ENCODE measurements at regions not wholly inside any gene's neighbourhood (a gene's known extent, or its start where the extent isn't known, plus 50 kb on each side); places are given as distances from the start of the nearest gene placed in this dataset.

DNA sequence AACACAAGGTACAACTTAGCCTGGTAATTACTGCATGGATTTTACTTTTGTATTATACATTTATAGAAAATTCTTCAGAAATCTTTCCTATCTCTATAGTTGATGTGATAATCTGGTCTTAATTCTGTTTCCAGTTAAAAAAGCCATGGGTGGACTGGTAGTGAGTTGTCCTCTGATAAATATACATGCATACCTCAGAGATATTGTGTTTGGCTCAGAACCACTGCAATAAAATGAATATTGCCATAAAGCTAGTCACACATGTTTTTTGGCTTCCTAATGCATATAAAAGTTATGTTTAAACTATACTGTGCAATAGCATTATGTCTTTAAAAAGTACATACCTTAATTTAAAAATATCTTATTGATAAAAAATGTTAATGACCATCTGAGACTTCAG, 708.6 kb upstream of the MARCKS start:
- no peak for DNase-seq (ENCODE audit: low spot score)

GRCh38 chr6:113149511-113149910, 707.6 kb upstream of the MARCKS start:
- DNase-seq (ENCODE audit: low spot score), result no peak

- DNase-seq (ENCODE audit: low spot score), result no peak
Measured at GRCh38 chr6:113160306-113161017, 696.7 kb upstream of the MARCKS start.

DNA sequence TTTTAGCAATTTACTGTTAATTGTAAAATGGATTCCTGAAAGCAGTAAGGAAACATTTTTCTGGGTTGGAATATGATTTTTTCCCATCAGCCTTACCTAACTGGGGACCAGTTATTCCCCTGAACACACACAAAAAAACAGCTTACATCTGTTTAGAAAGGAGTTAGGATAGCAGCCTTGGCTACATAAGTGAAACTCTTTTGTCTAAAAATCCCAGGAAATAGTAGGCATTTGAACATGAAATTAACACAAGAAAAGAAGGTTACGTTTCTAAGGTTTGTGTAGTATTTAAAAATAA, 696.2 kb upstream of the MARCKS start:
- no peak for DNase-seq (ENCODE audit: low spot score)

DNA sequence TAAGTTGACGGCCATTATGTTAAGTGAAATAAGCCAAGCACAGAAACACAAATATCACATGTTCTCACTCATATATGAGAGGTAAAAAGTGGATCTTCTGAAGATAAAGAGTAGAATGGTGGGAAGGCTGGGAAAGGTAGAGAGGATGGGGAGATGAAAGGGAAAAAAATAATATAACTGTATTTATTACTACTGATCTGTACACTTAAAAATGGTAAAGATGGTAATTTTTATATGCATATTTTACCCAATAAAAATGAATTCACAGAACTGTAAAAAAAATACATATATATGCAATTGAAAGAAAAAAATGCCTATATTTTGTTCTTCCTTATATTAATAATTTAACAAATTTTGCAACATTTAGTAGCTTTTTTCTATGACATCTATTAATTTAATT, 694.4 kb upstream of the MARCKS start:
- no peak for DNase-seq (ENCODE audit: low spot score)

DNA sequence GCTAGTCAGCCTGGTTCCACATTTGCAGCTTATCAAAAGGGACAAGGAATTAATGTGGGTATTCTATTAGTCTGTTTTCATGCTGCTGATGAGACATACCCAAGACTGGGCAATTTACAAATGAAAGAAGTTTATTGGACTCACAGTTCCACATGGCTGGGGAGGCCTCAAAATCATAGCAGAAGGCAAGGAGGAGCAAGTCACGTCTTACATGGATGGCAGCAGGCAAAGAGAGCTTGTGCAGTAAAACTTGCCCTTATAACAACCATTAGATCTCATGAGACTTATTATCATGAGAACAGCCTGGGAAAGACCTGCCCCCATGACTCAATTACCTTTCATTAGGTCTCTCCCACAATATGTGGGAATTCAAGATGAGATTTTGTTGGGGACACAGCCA, 689.1 kb upstream of the MARCKS start:
- no peak for DNase-seq (ENCODE audit: low spot score)

DNA sequence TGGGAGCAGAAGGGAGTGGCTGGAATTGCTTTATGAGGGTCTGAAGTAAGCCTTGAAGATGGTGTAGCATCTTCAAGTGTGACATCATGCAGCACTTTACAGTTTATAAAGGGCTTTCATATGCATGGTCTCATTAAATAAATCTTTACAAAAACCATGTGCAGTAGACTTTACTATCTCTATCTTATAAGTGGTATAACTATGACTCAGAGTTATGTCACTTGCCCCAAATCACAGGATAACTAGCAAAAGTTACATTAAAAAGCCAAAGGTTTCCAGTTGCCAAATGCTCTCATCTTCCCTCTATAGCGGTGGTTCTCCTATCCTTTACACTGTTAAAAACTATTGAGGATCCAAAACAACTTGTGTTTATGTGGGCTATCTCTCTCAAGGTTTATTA, 687.7 kb upstream of the MARCKS start:
- DNase-seq (ENCODE audit: low spot score), result no peak

GRCh38 chr6:113170454-113170853, 686.7 kb upstream of the MARCKS start:
- no peak for DNase-seq (ENCODE audit: low spot score)

GRCh38 chr6:113171882-113172281, 685.3 kb upstream of the MARCKS start:
- no peak for DNase-seq (ENCODE audit: low spot score)

DNA sequence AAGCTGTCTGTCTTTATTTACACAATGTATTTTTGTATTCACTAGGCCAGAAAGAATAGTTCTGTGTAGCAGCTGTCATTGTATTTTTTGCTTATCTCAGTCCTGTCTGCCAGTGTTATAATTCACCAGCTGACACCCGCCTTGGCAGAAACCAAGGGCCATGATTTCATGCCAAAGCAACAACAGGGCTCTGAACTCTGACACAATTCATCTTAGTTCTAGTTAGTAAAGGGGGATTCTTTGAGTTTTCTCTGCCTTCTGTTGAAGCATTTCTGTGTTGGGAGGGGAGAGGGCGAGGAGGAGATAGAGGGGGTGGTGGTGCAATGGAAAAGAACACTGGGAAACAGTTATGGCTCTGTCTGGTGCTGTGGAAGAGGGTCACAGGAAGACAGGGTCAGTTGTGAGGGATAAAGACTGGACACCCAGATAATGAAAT, 684.6 kb upstream of the MARCKS start:
- no peak for DNase-seq (ENCODE audit: low spot score)

DNA sequence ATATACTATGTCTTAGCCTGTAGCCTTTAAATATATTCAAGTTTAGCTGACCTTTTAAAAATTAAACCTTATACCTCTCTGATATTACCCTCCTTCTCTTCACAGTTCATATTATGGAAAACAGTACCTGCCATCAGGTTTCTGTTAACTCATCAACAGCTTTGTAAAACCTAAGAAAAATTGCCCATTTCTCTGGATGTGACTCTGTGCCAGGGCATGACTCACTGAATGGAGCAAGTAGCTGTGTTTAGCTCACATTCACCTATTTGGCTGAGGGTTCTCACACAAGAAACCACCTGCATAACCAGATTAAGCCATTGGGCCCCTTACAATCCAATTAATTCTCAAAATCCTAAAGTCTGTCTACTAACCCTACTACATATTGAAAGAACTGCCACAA, 678.8 kb upstream of the MARCKS start:
- no peak for DNase-seq (ENCODE audit: low spot score)

GRCh38 chr6:113181164-113181563, 676.0 kb upstream of the MARCKS start:
- no peak for DNase-seq (ENCODE audit: low spot score)

DNA sequence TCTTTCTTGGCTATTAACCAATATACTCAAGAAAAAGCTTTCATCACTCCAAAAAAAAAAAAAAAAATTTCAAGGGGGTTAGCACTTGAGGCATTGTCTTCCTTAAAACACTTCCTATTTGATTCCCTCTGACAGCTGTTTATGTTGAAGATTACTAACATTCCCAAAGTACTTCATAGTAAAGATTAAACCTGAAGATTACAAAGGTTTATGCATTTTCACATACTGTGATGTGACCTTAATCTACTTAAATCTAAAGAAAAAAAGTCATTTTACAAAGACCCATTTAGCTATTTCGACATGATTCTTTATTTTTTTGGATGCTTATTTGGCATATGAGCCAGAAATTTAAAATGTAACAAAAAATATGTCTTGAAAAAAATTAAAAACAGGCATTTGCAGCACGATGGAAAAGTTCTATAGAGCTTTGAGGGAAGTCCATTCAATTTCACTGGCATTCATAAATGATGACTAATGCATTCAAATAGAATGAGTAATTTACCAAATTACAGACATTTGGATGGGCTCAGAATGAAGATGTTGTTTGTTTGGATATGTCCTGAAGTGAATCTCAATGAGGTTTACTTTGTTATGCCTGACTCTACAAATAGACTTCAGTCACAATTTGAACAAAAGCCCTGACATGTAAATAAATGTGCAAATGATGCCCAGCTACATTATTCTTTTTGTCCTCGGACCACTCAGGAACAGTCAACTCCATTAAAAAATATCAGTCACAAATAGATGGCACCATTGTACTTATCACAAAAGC, 674.6 kb upstream of the MARCKS start:
- no peak for DNase-seq (ENCODE audit: low spot score)

DNA sequence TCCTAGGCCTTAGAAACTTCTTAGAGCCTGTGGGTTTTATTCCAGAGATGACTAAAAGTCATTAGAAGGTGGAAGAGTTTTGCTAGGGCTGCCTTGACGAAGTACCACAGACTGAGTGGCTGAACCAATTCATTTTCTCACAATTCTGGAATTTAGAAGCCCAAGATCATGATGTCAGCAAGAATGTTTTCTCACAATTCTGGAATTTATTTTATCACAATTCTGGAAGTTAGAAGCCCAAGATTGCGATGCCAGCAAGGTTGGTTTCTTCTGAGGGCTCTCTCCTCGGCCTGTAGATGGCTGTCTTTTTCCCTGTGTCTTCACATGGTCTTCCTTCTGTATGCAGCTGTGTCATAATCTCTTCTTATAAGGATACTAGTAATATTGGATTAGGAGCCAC, 672.9 kb upstream of the MARCKS start:
- no peak for DNase-seq (ENCODE audit: low spot score)

DNA sequence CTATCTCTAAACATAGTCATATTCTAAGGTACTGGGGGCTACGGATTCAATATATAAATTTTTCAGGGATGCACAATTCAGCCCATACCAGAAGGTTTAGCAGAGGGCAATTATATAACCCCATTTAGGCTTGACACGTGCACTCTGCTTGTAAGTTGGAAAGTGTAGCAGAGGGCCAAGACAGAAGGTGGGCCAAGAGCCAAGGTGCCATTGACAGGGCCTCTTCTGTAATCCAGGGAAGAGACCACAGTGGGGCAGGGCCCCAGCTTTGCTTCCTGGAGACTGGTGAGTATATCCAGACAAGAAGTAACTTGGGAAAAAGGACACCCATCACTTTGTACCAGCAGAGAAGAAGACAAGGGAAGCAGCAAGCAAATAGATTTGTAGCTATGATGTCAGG, 672.4 kb upstream of the MARCKS start:
- no peak for DNase-seq (ENCODE audit: low spot score)

- no peak for DNase-seq (ENCODE audit: low spot score)
Measured at GRCh38 chr6:113185299-113185698, 671.8 kb upstream of the MARCKS start.

- no peak for DNase-seq (ENCODE audit: low spot score)
Measured at GRCh38 chr6:113187661-113188060, 669.5 kb upstream of the MARCKS start.

- DNase-seq (ENCODE audit: low spot score), result no peak
Measured at GRCh38 chr6:113188962-113189361, 668.2 kb upstream of the MARCKS start.

GRCh38 chr6:113190170-113190569, 667.0 kb upstream of the MARCKS start:
- no peak for DNase-seq (ENCODE audit: low spot score)

GRCh38 chr6:113194090-113194489, 663.1 kb upstream of the MARCKS start:
- DNase-seq (ENCODE audit: low spot score), result no peak

DNA sequence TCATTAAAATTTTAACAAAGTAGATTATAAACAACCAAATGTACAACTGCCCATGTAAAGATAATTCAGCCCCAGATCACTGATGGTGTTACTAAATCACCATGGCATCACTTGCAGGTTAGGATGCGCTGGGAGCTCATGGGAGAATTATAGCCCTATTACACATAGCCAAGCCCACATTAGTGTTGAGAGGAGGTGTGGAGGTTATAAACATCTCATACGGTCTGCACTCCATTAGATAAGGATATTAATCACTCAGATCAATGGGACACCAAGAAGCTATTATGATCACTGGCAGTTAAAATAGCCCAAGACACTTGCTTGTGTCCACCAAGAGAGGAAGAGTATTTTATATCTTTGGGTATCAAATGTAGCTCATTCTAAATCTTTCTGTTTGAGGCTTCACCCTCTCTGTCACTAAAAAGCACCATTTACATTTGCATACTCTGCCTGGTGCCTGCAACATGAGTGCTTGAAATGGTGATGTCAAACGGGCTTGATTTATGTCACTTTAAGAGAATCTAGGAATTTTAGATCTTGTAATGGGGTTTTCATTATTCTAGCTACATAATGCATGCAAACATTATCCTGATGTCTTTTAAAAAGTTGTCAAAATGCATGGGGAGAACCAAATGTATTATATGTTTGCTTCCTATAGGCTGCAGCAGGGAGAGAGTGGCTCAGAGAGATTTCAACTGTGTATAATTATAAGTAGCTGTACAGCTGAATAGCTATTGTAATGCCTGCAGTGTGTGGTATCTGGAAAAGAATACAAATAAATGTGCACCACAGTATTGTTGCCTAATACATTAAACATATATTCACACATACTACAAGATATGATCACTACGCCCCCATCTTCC, 654.1 kb upstream of the MARCKS start:
- DNase-seq (ENCODE audit: low spot score), result no peak

GRCh38 chr6:113203715-113204110, 653.4 kb upstream of the MARCKS start:
- no peak for DNase-seq (ENCODE audit: low spot score)

- no peak for DNase-seq (ENCODE audit: low spot score)
Measured at GRCh38 chr6:113205553-113205952, 651.6 kb upstream of the MARCKS start.
